ENCODE measurements at regions not wholly inside any gene's neighbourhood (a gene's known extent, or its start where the extent isn't known, plus 50 kb on each side); places are given as distances from the start of the nearest gene placed in this dataset.
A peak's percentile ranks its signal among the peaks of the same experiment; 100 is the strongest.

DNA sequence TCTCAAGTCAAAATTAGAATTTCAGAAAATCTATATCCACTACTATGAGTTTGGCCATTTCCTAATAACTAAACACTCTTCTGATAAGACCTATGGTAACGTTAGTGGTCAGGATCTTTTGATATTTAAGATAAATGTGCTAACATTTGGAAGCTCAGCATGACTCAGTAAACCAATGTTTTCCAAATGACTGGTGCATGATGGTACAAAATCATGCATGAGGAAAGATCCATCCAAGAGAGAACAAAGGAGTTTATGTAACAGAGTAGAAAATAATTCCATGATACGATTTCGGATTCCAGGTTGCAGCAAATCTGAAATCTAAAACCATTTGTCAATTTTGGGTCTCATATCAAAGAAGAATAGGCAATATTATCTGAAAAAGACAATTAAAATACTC lies 279.2 kb downstream of the NSG2 start:
- Histone ChIP-seq H3K9me3 (ENCODE audit: low read depth, low read length) (no peaks in the 10 kb centered on the region), H3K36me3 (ENCODE audit: insufficient read depth, low read length) (no peaks in the 10 kb centered on the region), H3K4me3 (no peak overlapping the region), H3K27ac (no peak overlapping the region), H3K9ac (ENCODE audit: insufficient read length) (no peak overlapping the region)
- DNase-seq (ENCODE audit: low read depth, low spot score) = no peak
- TF ChIP-seq EZH2 (IDR thresholded peaks at IDR 0.05) = no peak
- no peak for TF ChIP-seq FOXP2 (optimal IDR thresholded peaks at IDR 0.05; ENCODE audit: control extremely low read depth, extremely low read length, insufficient read depth)
- no peak for TF ChIP-seq POLR2AphosphoS5 (IDR thresholded peaks at IDR 0.05; ENCODE audit: borderline replicate concordance, low read depth, low read length)

DNA sequence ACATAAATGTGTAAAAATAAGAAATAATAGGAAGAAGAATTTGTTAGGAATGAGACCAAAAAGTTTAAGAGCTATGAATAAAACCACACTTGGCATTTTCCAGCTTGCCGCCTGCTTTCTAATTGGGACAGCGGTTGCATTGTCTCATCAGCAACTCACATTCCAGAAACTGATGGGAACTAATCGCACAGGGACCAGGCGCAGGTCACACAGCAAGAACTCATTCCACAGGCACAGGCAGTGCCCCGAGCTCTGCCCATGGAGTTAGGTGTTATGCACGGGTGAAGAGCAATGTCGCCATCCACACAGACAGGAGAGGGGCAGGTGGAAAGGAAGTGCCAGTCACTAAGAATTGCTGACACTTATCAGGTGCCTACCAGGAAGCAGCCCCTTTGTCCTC lies 279.9 kb downstream of the NSG2 start:
- DNase-seq (ENCODE audit: low read depth, low spot score) = no peak
- no peaks in the 10 kb centered on the region for H3K36me3 ChIP-seq (ENCODE audit: insufficient read depth, low read length)
- no peak overlapping the region for H3K9ac ChIP-seq (ENCODE audit: insufficient read length)
- H3K27ac ChIP-seq = no peak overlapping the region
- no peaks in the 10 kb centered on the region for H3K9me3 ChIP-seq (ENCODE audit: low read depth, low read length)
- TF ChIP-seq EZH2 (IDR thresholded peaks at IDR 0.05) = no peak
- TF ChIP-seq POLR2AphosphoS5 (IDR thresholded peaks at IDR 0.05; ENCODE audit: borderline replicate concordance, low read depth, low read length) = no peak
- TF ChIP-seq FOXP2 (optimal IDR thresholded peaks at IDR 0.05; ENCODE audit: control extremely low read depth, extremely low read length, insufficient read depth) = no peak
- H3K4me3 ChIP-seq = no peak overlapping the region

DNA sequence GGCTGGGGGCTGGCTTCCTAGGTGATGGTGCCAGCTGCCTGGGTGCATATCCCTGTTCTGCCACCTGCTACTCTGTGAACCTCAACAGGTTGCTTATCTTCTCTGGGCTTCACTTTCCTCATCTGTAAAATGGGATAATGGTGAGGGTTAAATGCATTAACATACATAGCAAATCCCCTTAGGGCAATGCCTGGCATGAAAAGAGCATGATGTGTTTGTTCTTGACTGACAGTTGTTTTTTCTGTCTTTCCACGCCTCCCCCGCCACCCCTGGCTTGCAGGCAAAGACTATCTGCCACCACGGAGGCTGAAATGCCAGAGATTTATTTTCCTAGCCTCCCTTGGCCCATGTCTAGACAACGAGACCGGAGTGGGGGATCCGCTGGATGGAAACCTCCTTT lies 280.5 kb downstream of the NSG2 start:
- no peak for TF ChIP-seq FOXP2 (optimal IDR thresholded peaks at IDR 0.05; ENCODE audit: control extremely low read depth, extremely low read length, insufficient read depth)
- TF ChIP-seq POLR2AphosphoS5 (IDR thresholded peaks at IDR 0.05; ENCODE audit: borderline replicate concordance, low read depth, low read length) = no peak
- TF ChIP-seq EZH2 (IDR thresholded peaks at IDR 0.05) = no peak
- no peak for DNase-seq (ENCODE audit: low read depth, low spot score)
- H3K27ac ChIP-seq = no peak overlapping the region
- no peak overlapping the region for H3K4me3 ChIP-seq
- no peaks in the 10 kb centered on the region for H3K36me3 ChIP-seq (ENCODE audit: insufficient read depth, low read length)
- no peaks in the 10 kb centered on the region for H3K9me3 ChIP-seq (ENCODE audit: low read depth, low read length)
- H3K9ac ChIP-seq (ENCODE audit: insufficient read length) = no peak overlapping the region

- no peak for TF ChIP-seq EZH2 (IDR thresholded peaks at IDR 0.05)
- no peak for TF ChIP-seq POLR2AphosphoS5 (IDR thresholded peaks at IDR 0.05; ENCODE audit: borderline replicate concordance, low read depth, low read length)
- no peak for TF ChIP-seq FOXP2 (optimal IDR thresholded peaks at IDR 0.05; ENCODE audit: control extremely low read depth, extremely low read length, insufficient read depth)
- H3K36me3 ChIP-seq (ENCODE audit: insufficient read depth, low read length) = no peaks in the 10 kb centered on the region
Measured at GRCh38 chr5:174326372-174326771, 280.9 kb downstream of the NSG2 start.

GRCh38 chr5:174327317-174327864 lies 281.9 kb downstream of the NSG2 start:
- DNase-seq (ENCODE audit: low read depth, low spot score) = peak; percentile 56
- no peaks in the 10 kb centered on the region for H3K9me3 ChIP-seq (ENCODE audit: low read depth, low read length)
- no peak overlapping the region for H3K9ac ChIP-seq (ENCODE audit: insufficient read length)
- H3K36me3 ChIP-seq (ENCODE audit: insufficient read depth, low read length) = no peaks in the 10 kb centered on the region
- no peak for TF ChIP-seq POLR2AphosphoS5 (IDR thresholded peaks at IDR 0.05; ENCODE audit: borderline replicate concordance, low read depth, low read length)
- no peak for TF ChIP-seq EZH2 (IDR thresholded peaks at IDR 0.05)
- no peak for TF ChIP-seq FOXP2 (optimal IDR thresholded peaks at IDR 0.05; ENCODE audit: control extremely low read depth, extremely low read length, insufficient read depth)
- no peak overlapping the region for H3K4me3 ChIP-seq
- no peak overlapping the region for H3K27ac ChIP-seq

More at GRCh38 chr5:174326372-174326771, 280.9 kb downstream of the NSG2 start:
- Histone ChIP-seq H3K27ac (peak overlapping the region; percentile 42; the same call in 1 of the 2 replicates), H3K9ac (ENCODE audit: insufficient read length) (no peak overlapping the region), H3K4me3 (no peak overlapping the region), H3K9me3 (ENCODE audit: low read depth, low read length) (no peaks in the 10 kb centered on the region)
- DNase-seq (ENCODE audit: low read depth, low spot score) = no peak

GRCh38 chr5:174327896-174328295 lies 282.4 kb downstream of the NSG2 start:
- H3K9ac ChIP-seq (ENCODE audit: insufficient read length) = no peak overlapping the region
- no peaks in the 10 kb centered on the region for H3K36me3 ChIP-seq (ENCODE audit: insufficient read depth, low read length)
- H3K27ac ChIP-seq = no peak overlapping the region
- H3K9me3 ChIP-seq (ENCODE audit: low read depth, low read length) = no peaks in the 10 kb centered on the region
- no peak for TF ChIP-seq POLR2AphosphoS5 (IDR thresholded peaks at IDR 0.05; ENCODE audit: borderline replicate concordance, low read depth, low read length)
- TF ChIP-seq FOXP2 (optimal IDR thresholded peaks at IDR 0.05; ENCODE audit: control extremely low read depth, extremely low read length, insufficient read depth) = no peak
- no peak for TF ChIP-seq EZH2 (IDR thresholded peaks at IDR 0.05)
- DNase-seq (ENCODE audit: low read depth, low spot score) = no peak
- no peak overlapping the region for H3K4me3 ChIP-seq

DNA sequence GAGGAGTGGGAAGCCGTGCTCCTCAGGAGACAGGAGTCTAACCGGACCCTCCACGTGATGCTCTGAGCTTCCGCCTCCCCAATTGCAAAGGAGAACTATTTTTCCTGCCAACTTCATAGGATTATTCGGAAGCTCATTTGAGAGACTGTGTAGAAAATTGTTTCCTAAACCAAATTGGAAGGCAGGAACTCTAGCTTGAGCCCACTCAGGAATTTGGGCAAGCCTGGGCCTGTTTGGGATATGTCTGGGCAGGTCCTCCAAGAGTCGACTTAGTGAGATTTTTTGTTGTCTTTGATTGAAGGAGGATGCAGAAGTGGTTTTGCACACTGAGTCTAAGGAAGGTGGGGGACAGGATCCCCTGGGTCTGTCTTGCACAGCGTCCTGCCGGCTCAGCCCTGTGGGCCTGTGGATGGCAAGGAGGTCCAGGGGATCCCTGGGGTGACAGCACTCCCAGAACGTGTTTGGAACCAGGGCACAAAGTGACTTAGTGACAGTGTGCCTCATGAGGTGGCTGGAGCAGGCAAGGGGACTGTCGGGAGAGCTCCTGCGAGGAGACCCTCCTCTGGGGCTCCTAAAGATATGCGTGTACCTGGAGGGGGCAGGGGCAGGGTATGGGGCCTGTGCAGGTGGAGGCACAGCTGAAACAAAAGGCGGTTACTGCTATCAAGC lies 283.3 kb downstream of the NSG2 start:
- H3K27ac ChIP-seq = no peak overlapping the region
- no peak for TF ChIP-seq FOXP2 (optimal IDR thresholded peaks at IDR 0.05; ENCODE audit: control extremely low read depth, extremely low read length, insufficient read depth)
- TF ChIP-seq EZH2 (IDR thresholded peaks at IDR 0.05) = no peak
- TF ChIP-seq POLR2AphosphoS5 (IDR thresholded peaks at IDR 0.05; ENCODE audit: borderline replicate concordance, low read depth, low read length) = no peak
- DNase-seq (ENCODE audit: low read depth, low spot score) = no peak
- no peaks in the 10 kb centered on the region for H3K9me3 ChIP-seq (ENCODE audit: low read depth, low read length)
- no peak overlapping the region for H3K4me3 ChIP-seq
- H3K9ac ChIP-seq (ENCODE audit: insufficient read length) = no peak overlapping the region
- no peaks in the 10 kb centered on the region for H3K36me3 ChIP-seq (ENCODE audit: insufficient read depth, low read length)

DNA sequence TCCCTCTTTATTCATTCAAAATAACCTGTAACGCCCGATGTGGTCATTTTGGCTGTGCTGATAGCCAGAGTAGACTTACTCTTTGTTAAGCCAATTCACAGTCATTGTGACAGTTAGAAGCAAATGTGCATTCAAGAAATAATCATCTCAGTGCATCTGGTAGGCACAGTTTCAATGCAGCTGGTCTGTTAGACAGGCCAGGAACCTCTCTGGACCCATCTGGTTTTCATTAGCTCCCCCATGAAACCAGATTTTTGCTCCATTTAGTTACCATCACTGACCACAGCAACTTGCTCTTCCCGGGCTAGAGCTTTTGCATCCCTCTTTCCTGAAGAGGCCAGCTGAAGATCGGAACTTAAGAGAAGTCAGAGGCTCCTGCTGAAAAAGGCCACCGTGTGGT lies 284.2 kb downstream of the NSG2 start:
- no peak overlapping the region for H3K9ac ChIP-seq (ENCODE audit: insufficient read length)
- no peak overlapping the region for H3K27ac ChIP-seq
- no peak for DNase-seq (ENCODE audit: low read depth, low spot score)
- TF ChIP-seq FOXP2 (optimal IDR thresholded peaks at IDR 0.05; ENCODE audit: control extremely low read depth, extremely low read length, insufficient read depth) = no peak
- no peaks in the 10 kb centered on the region for H3K36me3 ChIP-seq (ENCODE audit: insufficient read depth, low read length)
- H3K4me3 ChIP-seq = no peak overlapping the region
- no peaks in the 10 kb centered on the region for H3K9me3 ChIP-seq (ENCODE audit: low read depth, low read length)
